ENCODE measurements at regions not wholly inside any gene's neighbourhood (a gene's known extent, or its start where the extent isn't known, plus 50 kb on each side); places are given as distances from the start of the nearest gene placed in this dataset.
"Not testable (repeated sequence)": the region's sequence is repeated elsewhere in the genome, so short reads cannot be mapped to it uniquely, and the experiment has no call there.

- Histone ChIP-seq H2AFZ (ENCODE audit: low read length) (no peak overlapping the region), H3K9me3 (ENCODE audit: low read length) (no peaks in the 10 kb centered on the region), H3K36me3 (ENCODE audit: insufficient read depth, low read length) (no peaks in the 10 kb centered on the region), H3K9me2 (ENCODE audit: insufficient read depth, low read length) (no peaks in the 10 kb centered on the region), H3K4me1 (ENCODE audit: insufficient read depth, low read length, poor library complexity, severe bottlenecking) (no peaks in the 10 kb centered on the region), H3K79me2 (ENCODE audit: insufficient read depth, low read depth, low read length) (no peaks in the 10 kb centered on the region), H3K4me3 (ENCODE audit: low read depth, low read length, poor library complexity, severe bottlenecking) (no peak overlapping the region), H4K20me1 (ENCODE audit: insufficient read depth, low read length) (no peaks in the 10 kb centered on the region), H3K4me2 (ENCODE audit: low read length) (no peak overlapping the region), H3K27ac (ENCODE audit: low read depth, low read length, poor library complexity, severe bottlenecking) (no peak overlapping the region)
- POLR2A ChIA-PET, result no interaction called here
- TF ChIP-seq, protein P1, sequence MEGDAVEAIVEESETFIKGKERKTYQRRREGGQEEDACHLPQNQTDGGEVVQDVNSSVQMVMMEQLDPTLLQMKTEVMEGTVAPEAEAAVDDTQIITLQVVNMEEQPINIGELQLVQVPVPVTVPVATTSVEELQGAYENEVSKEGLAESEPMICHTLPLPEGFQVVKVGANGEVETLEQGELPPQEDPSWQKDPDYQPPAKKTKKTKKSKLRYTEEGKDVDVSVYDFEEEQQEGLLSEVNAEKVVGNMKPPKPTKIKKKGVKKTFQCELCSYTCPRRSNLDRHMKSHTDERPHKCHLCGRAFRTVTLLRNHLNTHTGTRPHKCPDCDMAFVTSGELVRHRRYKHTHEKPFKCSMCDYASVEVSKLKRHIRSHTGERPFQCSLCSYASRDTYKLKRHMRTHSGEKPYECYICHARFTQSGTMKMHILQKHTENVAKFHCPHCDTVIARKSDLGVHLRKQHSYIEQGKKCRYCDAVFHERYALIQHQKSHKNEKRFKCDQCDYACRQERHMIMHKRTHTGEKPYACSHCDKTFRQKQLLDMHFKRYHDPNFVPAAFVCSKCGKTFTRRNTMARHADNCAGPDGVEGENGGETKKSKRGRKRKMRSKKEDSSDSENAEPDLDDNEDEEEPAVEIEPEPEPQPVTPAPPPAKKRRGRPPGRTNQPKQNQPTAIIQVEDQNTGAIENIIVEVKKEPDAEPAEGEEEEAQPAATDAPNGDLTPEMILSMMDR (conservative IDR thresholded peaks at IDR 0.05; ENCODE audit: low read length), result no peak
- TF ChIP-seq EZH2phosphoT487 (IDR thresholded peaks at IDR 0.05; ENCODE audit: borderline replicate concordance, low read depth, low read length), result no peak
- BruUV-seq (replicated peaks), result no TSS peak
- CTCF ChIA-PET (ENCODE audit: unreplicated experiment), result no interaction called here
- intact Hi-C loops (cut with micrococcal nuclease; ENCODE audit: unreplicated experiment), result loop anchor here (10.0 kb wide), 1 partner anchor 163 kb away; no protein-coding TSS in a partner anchor
- DNase-seq (ENCODE audit: low spot score), result no peak
Measured at GRCh38 chr14:37711356-37711830, 116.0 kb downstream of the TTC6 start.

GRCh38 chr14:37711831-37712475 is 116.5 kb downstream of the TTC6 start:
- BruUV-seq (replicated peaks), result no TSS peak
- H3K79me2 ChIP-seq (ENCODE audit: insufficient read depth, low read depth, low read length), result no peaks in the 10 kb centered on the region
- no peaks in the 10 kb centered on the region for H3K9me3 ChIP-seq (ENCODE audit: low read length)
- intact Hi-C loops (cut with micrococcal nuclease; ENCODE audit: unreplicated experiment), result loop anchor here (10.0 kb wide), 1 partner anchor 163 kb away; no protein-coding TSS in a partner anchor
- ChIA-PET POLR2A (no interaction called here), CTCF (ENCODE audit: unreplicated experiment) (no interaction called here)
- no peaks in the 10 kb centered on the region for H4K20me1 ChIP-seq (ENCODE audit: insufficient read depth, low read length)
- H3K4me2 ChIP-seq (ENCODE audit: low read length), result no peak overlapping the region
- H3K4me1 ChIP-seq (ENCODE audit: insufficient read depth, low read length, poor library complexity, severe bottlenecking), result no peaks in the 10 kb centered on the region
- TF ChIP-seq, protein P1 (conservative IDR thresholded peaks at IDR 0.05; ENCODE audit: low read length), result no peak
- no peak for TF ChIP-seq EZH2phosphoT487 (IDR thresholded peaks at IDR 0.05; ENCODE audit: borderline replicate concordance, low read depth, low read length)
- no peak overlapping the region for H2AFZ ChIP-seq (ENCODE audit: low read length)
- H3K4me3 ChIP-seq (ENCODE audit: low read depth, low read length, poor library complexity, severe bottlenecking), result no peak overlapping the region
- no peaks in the 10 kb centered on the region for H3K36me3 ChIP-seq (ENCODE audit: insufficient read depth, low read length)
- no peak for DNase-seq (ENCODE audit: low spot score)
- H3K27ac ChIP-seq (ENCODE audit: low read depth, low read length, poor library complexity, severe bottlenecking), result no peak overlapping the region
- H3K9me2 ChIP-seq (ENCODE audit: insufficient read depth, low read length), result no peaks in the 10 kb centered on the region

DNA sequence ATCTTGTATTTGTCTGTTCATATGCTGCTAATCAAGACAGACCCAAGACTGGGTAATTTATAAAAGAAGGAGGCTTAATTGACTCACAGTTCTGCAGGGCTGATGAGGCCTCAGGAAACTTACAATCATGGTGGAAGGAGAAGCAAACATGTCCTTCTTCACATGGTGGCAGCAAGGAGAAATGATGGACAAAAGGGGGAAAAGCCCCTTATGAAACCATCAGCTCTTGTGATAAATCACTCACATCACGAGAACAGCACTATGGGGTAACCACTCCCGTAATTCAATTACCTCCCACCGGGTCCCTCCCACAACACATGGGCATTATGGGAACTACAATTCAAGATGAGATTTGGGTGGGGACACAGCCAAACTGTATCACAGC is 117.0 kb downstream of the TTC6 start:
- DNase-seq (ENCODE audit: low spot score); H3K4me1 ChIP-seq (ENCODE audit: insufficient read depth, low read length, poor library complexity, severe bottlenecking); H3K4me3 ChIP-seq (ENCODE audit: low read depth, low read length, poor library complexity, severe bottlenecking); CTCF ChIA-PET (ENCODE audit: unreplicated experiment); H4K20me1 ChIP-seq (ENCODE audit: insufficient read depth, low read length); H2AFZ ChIP-seq (ENCODE audit: low read length); H3K9me3 ChIP-seq (ENCODE audit: low read length); H3K4me2 ChIP-seq (ENCODE audit: low read length); H3K9me2 ChIP-seq (ENCODE audit: insufficient read depth, low read length); BruUV-seq (replicated peaks); POLR2A ChIA-PET; H3K36me3 ChIP-seq (ENCODE audit: insufficient read depth, low read length); H3K79me2 ChIP-seq (ENCODE audit: insufficient read depth, low read depth, low read length); H3K27ac ChIP-seq (ENCODE audit: low read depth, low read length, poor library complexity, severe bottlenecking): not testable (repeated sequence)
- intact Hi-C loops (cut with micrococcal nuclease; ENCODE audit: unreplicated experiment), result loop anchor here (10.0 kb wide), 1 partner anchor 162 kb away; no protein-coding TSS in a partner anchor
